Hippocampal formation (tissue), 2 donors: ENCODE measurements at regions not wholly inside any gene's neighbourhood (a gene's known extent, or its start where the extent isn't known, plus 50 kb on each side); places are given as distances from the start of the nearest gene placed in this dataset.
"Not testable (repeated sequence)": the region's sequence is repeated elsewhere in the genome, so short reads cannot be mapped to it uniquely, and the experiment has no call there.

Experiments
- DNase-seq, 2 donors: peaks; one replicate each; lab custom pipeline; 2025; lab: John Stamatoyannopoulos, UW

- DNase-seq, result no peak
Observed at GRCh38 chr7:120181499-120181898, 91.5 kb upstream of the KCND2 start.

DNA sequence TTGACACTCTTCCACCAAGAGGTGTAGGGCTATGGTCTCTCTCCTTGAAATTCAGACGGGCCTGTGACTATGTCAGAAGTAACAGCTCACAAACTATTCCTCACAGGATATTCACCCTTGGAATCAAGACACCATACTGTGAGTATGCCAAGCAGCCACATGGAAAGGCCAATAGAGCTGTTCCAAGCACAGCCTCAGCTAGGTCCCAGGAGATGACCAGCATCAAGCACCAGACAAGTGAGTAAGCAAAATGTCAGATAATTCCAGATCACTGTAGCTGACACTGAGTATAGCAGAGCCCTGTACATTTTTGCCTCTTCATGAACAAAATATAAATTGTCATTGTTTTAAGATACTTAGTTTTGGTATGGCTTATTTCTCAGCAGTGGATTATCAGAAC, 88.1 kb upstream of the KCND2 start:
- no peak for DNase-seq

GRCh38 chr7:120185940-120186682, 86.9 kb upstream of the KCND2 start:
- DNase-seq, result no peak

GRCh38 chr7:120186688-120187087, 86.3 kb upstream of the KCND2 start:
- no peak for DNase-seq

- no peak for DNase-seq
Observed at GRCh38 chr7:120189623-120190022, 83.4 kb upstream of the KCND2 start.

DNA sequence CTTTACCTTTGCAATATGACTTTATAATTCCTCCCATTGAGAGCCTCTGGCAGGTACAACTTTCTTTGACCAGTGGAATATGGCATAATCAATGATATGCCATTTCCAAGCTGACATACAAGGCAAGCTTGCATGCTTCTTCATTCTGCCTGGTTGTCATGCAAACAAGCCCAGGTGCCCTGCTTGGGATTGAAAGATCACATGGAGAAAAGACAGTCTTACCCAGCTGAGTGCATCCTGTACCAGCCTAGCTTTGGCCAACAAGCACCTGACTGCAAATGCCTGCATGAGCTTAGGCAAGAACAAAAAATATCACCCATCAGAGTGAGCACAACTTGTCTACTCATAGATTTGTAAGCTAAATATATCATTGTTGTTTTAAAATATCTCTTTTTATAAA, 82.9 kb upstream of the KCND2 start:
- DNase-seq, result no peak

DNA sequence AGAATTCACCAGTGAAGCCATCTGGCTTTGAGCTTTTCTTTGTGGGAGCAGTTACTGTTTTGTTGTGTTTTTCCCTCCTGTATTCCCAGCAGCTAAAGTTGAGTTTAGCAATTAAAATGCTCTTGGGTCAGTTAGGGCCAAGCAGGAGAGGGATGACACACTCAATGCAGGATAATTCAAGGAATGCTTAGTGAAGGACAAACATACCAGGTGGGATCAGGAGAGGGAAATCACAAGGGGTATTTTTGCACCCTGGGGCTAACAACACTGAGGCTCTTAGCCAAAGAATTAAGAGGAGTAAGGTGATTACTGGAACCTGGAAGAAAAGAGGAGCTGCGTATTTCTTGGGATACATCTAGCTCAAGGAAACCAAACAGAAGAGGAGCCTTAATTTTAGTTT, 82.4 kb upstream of the KCND2 start:
- no peak for DNase-seq

DNA sequence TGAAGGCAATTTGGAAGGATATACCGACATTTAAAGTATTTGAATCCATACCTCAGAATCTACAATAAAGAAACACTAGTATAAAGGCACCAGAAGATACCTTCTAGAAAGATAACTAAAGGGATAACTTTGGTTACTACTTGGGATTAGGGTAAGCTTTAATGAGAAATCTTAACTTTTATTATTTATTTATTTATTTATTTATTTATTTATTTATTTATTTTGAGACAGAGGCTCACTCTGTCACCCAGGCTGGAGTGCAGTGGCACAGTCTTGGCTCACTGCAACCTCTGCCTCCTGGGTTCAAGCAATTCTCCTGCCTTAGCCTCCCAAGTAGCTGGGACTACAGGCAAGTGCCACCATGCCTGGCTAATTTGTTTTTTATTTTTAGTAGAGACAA, 81.6 kb upstream of the KCND2 start:
- DNase-seq, result not testable (repeated sequence)

GRCh38 chr7:120201290-120201689, 71.7 kb upstream of the KCND2 start:
- DNase-seq, result no peak

DNA sequence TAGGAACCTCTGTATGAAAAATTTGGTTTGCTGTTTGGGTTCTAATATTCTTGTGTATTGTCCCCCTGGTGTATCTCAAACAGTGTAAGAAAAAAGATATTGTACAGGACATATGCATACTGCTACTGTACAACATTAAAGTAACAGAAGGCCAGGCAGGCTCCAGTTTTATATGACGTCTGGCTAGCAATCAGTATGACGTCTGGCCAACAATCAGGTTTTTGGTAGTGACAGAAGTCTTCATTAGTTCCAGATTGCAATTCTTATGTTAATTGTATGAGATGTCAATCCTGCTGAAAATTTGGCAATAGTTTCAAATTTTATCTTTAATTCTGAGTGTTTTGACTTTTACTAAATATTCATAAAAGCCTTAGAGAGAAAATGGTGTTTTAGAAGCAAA, 67.9 kb upstream of the KCND2 start:
- no peak for DNase-seq

GRCh38 chr7:120207037-120207436, 65.9 kb upstream of the KCND2 start:
- DNase-seq, result no peak

DNA sequence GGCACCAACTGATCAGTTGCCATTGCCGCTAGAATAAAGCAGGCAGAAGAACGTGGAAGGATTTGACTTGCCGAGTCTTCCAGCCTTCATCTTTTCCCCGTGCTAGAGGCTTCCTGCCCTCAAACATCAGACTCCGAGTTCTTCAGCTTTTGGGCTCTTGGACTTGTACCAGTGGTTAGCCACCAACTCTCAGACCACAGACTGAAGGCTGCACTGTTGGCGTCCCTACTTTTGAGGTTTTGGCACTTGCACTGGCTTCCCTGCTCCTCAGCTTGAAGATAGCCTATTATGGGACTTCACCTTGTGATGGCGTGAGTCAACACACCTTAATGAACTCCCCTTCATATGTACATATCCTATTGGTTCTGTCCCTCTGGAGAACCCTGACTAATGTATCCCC, 57.3 kb upstream of the KCND2 start:
- DNase-seq, result no peak

DNA sequence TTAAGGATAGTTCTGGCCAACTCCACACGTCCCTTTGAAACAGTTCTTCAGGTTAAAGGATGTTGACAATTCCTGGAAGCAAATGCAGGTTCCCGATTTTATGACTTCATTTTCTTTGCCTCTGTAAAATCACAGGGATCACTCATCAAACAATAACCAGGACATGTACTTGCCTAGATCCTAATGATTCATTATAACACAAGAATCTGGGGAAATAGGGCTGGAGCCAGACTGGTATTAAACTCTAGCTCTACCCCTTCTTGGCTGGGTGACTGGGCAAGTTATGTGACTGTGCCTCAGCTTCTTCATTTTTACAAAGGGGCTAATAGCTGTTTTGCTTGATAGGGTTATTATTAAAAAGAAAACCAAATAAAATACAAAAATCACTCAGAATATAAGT, 56.0 kb upstream of the KCND2 start:
- DNase-seq, result no peak

DNA sequence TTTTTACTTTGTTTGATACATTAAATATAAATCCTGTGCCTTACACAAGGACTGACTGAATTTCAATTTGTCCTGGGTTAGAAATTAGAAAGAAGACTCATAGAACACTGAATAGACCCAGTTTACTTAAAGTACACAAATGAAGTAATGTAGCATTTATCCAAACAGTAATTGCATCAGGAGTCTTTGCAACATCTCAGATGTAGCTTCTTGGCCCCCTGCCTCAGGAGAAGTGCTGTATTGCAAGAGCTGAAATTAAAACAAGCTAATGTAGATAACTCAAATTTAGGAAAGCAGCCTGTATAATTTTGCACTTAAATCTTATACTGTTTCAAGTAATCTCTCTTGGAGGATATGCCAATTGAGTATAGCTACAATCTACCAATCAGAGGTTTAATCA, 54.3 kb upstream of the KCND2 start:
- DNase-seq, result no peak

DNA sequence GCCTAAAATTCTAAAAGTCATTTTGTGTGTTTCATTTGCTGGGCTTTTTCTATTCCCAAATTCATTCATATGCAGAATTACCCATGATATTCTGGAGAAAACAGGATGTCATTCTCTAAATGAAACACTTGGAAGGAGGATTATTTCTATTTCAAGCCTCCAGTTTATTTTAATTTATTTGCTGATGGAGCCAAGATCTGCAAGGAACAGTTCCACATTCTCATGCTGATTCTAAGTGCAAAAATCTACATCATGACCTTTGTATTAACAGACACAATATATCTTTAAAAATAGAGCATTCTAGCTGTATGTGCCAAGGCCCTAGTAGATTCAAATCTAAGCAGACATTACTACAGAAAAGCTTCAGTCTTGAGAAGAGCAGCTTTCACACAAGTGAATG, 51.3 kb upstream of the KCND2 start:
- no peak for DNase-seq
